HEK293T (cell line): ENCODE measurements at regions not wholly inside any gene's neighbourhood (a gene's known extent, or its start where the extent isn't known, plus 50 kb on each side); places are given as distances from the start of the nearest gene placed in this dataset.

ENCODE experiments used
- CTCF ChIA-PET: fragments of 350-600 bp; formaldehyde crosslinking; extraction: SDS; loops from one replicate; lab custom pipeline; 2021; ENCODE audit warnings: antibody characterized with exemption, inconsistent platforms; lab: Yijun Ruan, JAX
- POLR2A ChIA-PET: fragments of 350-600 bp; formaldehyde crosslinking; extraction: SDS; loops from one replicate; lab custom pipeline; 2020; ENCODE audit warnings: antibody characterized with exemption, inconsistent platforms; lab: Yijun Ruan, JAX
- DNase-seq: peaks from one replicate; pipeline ENCODE4 v3.0.0; 2012; ENCODE audit warnings: mixed read lengths; ENCODE audit errors: extremely low spot score
- ARNT ChIP-seq: fragments of 450-650 bp; IDR thresholded peaks from 2 replicates; pipeline ENCODE4 v1.6.1; 2017; ENCODE audit warnings: mild to moderate bottlenecking
- BHLHE40 ChIP-seq: fragments of 450-650 bp; IDR thresholded peaks from 2 replicates; pipeline ENCODE4 v1.6.1; 2016; ENCODE audit warnings: mild to moderate bottlenecking, moderate library complexity, borderline replicate concordance
- CTBP1 ChIP-seq: fragments of 450-650 bp; IDR thresholded peaks from 2 replicates; pipeline ENCODE4 v1.6.1; 2016; ENCODE audit warnings: borderline replicate concordance
- ELF4 ChIP-seq: fragments of 450-650 bp; IDR thresholded peaks from 2 replicates; pipeline ENCODE4 v1.6.1; 2017; ENCODE audit warnings: antibody characterized with exemption
- FOXA1 ChIP-seq: fragments of 450-650 bp; IDR thresholded peaks from 2 replicates; pipeline ENCODE4 v1.6.1; 2016; ENCODE audit warnings: mild to moderate bottlenecking
- FOXK2 ChIP-seq: fragments of 450-650 bp; IDR thresholded peaks from 2 replicates; pipeline ENCODE4 v1.6.1; 2016; ENCODE audit warnings: mild to moderate bottlenecking
- FOXM1 ChIP-seq: fragments of 450-650 bp; IDR thresholded peaks from 2 replicates; pipeline ENCODE4 v1.6.1; 2017; ENCODE audit warnings: mild to moderate bottlenecking, borderline replicate concordance
- HDGF ChIP-seq: fragments of 450-650 bp; IDR thresholded peaks from 2 replicates; pipeline ENCODE4 v1.6.1; 2017; ENCODE audit warnings: antibody characterized with exemption, borderline replicate concordance
- L3MBTL2 ChIP-seq: fragments of 450-650 bp; conservative IDR thresholded peaks from 2 replicates; pipeline ENCODE4 v1.6.1; 2016; ENCODE audit warnings: mild to moderate bottlenecking
- LEF1 ChIP-seq: fragments of 450-650 bp; IDR thresholded peaks from 2 replicates; pipeline ENCODE4 v1.6.1; 2017; ENCODE audit warnings: mild to moderate bottlenecking, borderline replicate concordance
- NFRKB ChIP-seq: fragments of 450-650 bp; IDR thresholded peaks from 2 replicates; pipeline ENCODE4 v1.6.1; 2016; ENCODE audit warnings: mild to moderate bottlenecking, moderate library complexity
- SP1 ChIP-seq: fragments of 450-650 bp; IDR thresholded peaks from 2 replicates; pipeline ENCODE4 v1.6.1; 2017
- SUZ12 ChIP-seq: fragments of 450-650 bp; IDR thresholded peaks from 2 replicates; pipeline ENCODE4 v1.6.1; 2016; ENCODE audit warnings: mild to moderate bottlenecking
- TARDBP ChIP-seq: fragments of 450-650 bp; IDR thresholded peaks from 2 replicates; pipeline ENCODE4 v1.6.1; 2016
- ZNF384 ChIP-seq: fragments of 450-650 bp; IDR thresholded peaks from 2 replicates; pipeline ENCODE4 v1.6.1; 2016
- TF ChIP-seq, protein P1 (sequence below): fragments of 450-650 bp; IDR thresholded peaks from 2 replicates; pipeline ENCODE4 v1.6.1; 2016

DNA sequence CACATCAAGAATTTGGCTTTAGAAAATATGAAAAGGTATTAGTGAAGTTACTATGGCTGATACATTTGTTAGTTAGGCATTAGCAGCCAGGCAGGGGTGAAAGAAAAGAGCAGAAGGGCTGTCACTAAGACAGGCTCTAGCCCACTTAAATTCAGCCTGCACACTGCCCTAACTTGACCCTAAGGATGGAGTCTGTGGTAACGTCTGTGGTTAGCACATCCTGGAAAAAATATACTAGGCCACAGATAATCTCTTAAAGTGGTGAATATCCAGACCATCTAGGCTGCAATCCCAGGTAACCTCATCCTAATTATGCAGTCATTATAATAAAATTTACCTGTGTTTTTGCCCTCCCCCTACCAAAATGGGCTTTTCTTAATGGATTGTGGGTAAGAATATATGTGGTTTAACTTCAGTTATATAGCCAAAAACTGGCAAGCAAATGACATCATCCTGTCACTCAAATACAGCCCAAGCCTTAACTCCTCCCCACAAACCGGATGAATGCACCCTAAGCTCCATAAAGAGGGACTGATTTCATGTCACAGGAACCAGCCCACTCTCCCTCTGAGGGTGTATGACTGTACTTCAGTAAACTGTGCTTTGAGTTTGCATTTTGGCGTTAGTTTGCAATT lies 440.9 kb downstream of the LRFN5 start:
- TF ChIP-seq, protein P1, sequence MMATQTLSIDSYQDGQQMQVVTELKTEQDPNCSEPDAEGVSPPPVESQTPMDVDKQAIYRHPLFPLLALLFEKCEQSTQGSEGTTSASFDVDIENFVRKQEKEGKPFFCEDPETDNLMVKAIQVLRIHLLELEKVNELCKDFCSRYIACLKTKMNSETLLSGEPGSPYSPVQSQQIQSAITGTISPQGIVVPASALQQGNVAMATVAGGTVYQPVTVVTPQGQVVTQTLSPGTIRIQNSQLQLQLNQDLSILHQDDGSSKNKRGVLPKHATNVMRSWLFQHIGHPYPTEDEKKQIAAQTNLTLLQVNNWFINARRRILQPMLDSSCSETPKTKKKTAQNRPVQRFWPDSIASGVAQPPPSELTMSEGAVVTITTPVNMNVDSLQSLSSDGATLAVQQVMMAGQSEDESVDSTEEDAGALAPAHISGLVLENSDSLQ, result peak; percentile 72
- no peak for TF ChIP-seq SUZ12
- no peak for TF ChIP-seq ZNF384
- TF ChIP-seq NFRKB, result no peak
- POLR2A ChIA-PET, result no interaction called here
- CTCF ChIA-PET, result interaction anchor here (0.6 kb wide), 1 partner anchor 29 kb away, joined by 5 read pairs; no protein-coding TSS in a partner anchor
- no peak for DNase-seq

- DNase-seq, result no peak
- ChIA-PET POLR2A (no interaction called here), CTCF (no interaction called here)
- TF ChIP-seq TARDBP (no peak), HDGF (no peak), L3MBTL2 (no peak), ZNF384 (no peak), LEF1 (no peak), NFRKB (no peak), ARNT (no peak)
These were observed 438.7 kb downstream of the LRFN5 start for GRCh38 chr14:42045383-42045782.

DNA sequence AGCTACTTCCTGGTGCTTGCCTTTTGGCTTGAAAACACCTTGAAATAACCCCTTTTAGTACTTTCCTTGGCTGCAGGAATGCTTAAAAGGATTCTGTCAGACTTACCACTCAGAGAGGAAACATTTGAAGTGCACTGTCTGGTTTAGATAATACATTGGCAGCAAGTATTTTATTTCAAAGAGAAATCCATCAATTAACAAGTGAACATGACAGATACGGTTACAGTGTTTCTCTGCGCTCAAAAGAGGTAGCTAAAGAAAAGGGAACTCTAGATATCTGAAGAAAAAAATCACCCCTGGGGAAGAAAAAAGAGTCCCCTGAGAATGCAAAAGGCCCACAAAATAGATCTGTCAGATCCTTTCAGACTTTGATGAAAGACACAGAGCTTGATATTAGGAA lies 421.9 kb downstream of the LRFN5 start:
- no peak for DNase-seq
- ChIA-PET CTCF (no interaction called here), POLR2A (no interaction called here)
- no peak for TF ChIP-seq BHLHE40
- no peak for TF ChIP-seq L3MBTL2
- TF ChIP-seq LEF1, result no peak
- TF ChIP-seq ZNF384, result no peak
- TF ChIP-seq, protein P1, result no peak
- TF ChIP-seq SP1, result no peak
- TF ChIP-seq FOXA1, result no peak
- TF ChIP-seq ELF4, result no peak
- no peak for TF ChIP-seq ARNT
- no peak for TF ChIP-seq HDGF
- no peak for TF ChIP-seq FOXM1
- no peak for TF ChIP-seq FOXK2
- no peak for TF ChIP-seq NFRKB
- no peak for TF ChIP-seq TARDBP
- no peak for TF ChIP-seq CTBP1

- no peak for DNase-seq
- TF ChIP-seq NFRKB, result no peak
- no peak for TF ChIP-seq LEF1
- no peak for TF ChIP-seq HDGF
- TF ChIP-seq L3MBTL2, result no peak
- TF ChIP-seq TARDBP, result no peak
- TF ChIP-seq BHLHE40, result no peak
- TF ChIP-seq, protein P1, result no peak
- TF ChIP-seq SUZ12, result no peak
- no peak for TF ChIP-seq ARNT
- TF ChIP-seq CTBP1, result no peak
- no peak for TF ChIP-seq FOXA1
- TF ChIP-seq FOXM1, result no peak
- no peak for TF ChIP-seq ZNF384
- no peak for TF ChIP-seq SP1
- no peak for TF ChIP-seq FOXK2
- ChIA-PET POLR2A (no interaction called here), CTCF (no interaction called here)
These were observed 420.6 kb downstream of the LRFN5 start for GRCh38 chr14:42027271-42027670.

DNA sequence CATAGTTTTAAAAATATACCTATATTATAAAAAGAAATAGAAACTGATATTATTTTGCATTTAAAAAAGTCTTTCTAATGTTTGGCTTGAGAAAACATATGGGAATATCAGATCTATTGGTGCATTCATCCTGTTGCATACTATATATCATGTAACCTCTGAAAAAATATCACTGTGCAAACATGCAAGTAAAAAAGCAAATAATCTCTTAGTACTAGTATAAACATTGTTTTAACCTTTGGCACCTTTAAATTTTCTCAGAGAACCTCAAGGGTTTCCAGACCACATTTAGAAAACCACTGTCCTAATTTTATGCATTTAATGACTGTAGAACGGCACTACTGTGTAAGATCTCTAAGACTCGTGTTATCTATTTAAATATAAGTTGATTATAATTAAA lies 416.8 kb downstream of the LRFN5 start:
- TF ChIP-seq, protein P1, result no peak
- TF ChIP-seq HDGF (no peak), ELF4 (no peak), TARDBP (no peak), CTBP1 (no peak), ZNF384 (no peak), BHLHE40 (no peak)
- CTCF ChIA-PET, result no interaction called here
- POLR2A ChIA-PET, result no interaction called here
- no peak for DNase-seq

DNA sequence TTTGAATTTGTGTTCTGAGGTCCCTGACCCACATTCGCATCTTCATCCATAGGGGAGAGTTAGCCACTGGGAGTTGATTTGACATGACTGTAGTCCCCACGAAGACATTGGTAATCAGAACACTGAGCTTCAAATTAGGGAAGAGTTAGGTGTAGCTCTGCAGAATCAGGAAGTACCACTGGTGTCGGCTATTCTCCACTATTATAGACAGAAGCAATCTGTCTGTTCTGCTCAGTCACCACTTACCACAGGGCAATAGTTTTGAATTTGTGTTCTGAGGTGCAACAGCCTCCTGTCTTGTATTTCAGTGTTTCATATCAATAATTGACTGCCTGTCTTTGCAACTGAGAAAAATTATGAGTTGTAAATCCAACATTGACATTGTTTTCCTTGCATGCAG lies 407.6 kb downstream of the LRFN5 start:
- TF ChIP-seq FOXK2 (no peak), ARNT (no peak), CTBP1 (no peak), L3MBTL2 (no peak), FOXM1 (no peak), TARDBP (no peak), SUZ12 (no peak), NFRKB (no peak), LEF1 (no peak), BHLHE40 (no peak), FOXA1 (no peak)
- TF ChIP-seq, protein P1, result no peak
- CTCF ChIA-PET, result no interaction called here
- no peak for DNase-seq
- POLR2A ChIA-PET, result no interaction called here
